Fibroblast of lung (primary cell): ENCODE measurements at regions not wholly inside any gene's neighbourhood (a gene's known extent, or its start where the extent isn't known, plus 50 kb on each side); places are given as distances from the start of the nearest gene placed in this dataset.

ENCODE experiments used
- CTCF ChIP-seq, 2 donors: IDR thresholded peaks in 1 of 2; conservative IDR thresholded peaks in 1 of 2; 1 replicate in 1 of 2; 2 replicates in 1 of 2; pipeline ENCODE4 v1.5.1; 2011 to 2012; ENCODE audit warnings: low read length in 2 of 2, control low read depth in 1 of 2, inconsistent platforms in 1 of 2, low read depth in 1 of 2, mild to moderate bottlenecking in 1 of 2
- EZH2 ChIP-seq: IDR thresholded peaks from 2 replicates; pipeline ENCODE4 v1.5.1; 2012; ENCODE audit warnings: low read length, control low read depth, mild to moderate bottlenecking; ENCODE audit errors: missing control alignments

- TF ChIP-seq CTCF (conservative IDR thresholded peaks at IDR 0.05 in 1 of 2, IDR thresholded peaks at IDR 0.05 in 1 of 2; ENCODE audit: low read depth in 1 of 2, low read length in 2 of 2) = no peak
- TF ChIP-seq EZH2 = no peak
Measured at GRCh38 chr1:79775402-79775801, 768.9 kb upstream of the ADGRL4 start.
